SJCRH30 (cell line): ENCODE measurements at regions not wholly inside any gene's neighbourhood (a gene's known extent, or its start where the extent isn't known, plus 50 kb on each side); places are given as distances from the start of the nearest gene placed in this dataset.
"Not testable (repeated sequence)": the region's sequence is repeated elsewhere in the genome, so short reads cannot be mapped to it uniquely, and the experiment has no call there.

Source experiments
- DNase-seq, 2 experiments: peaks; one replicate each; pipeline ENCODE4 v3.0.0-alpha.2; 2015 to 2020
- H3K27ac ChIP-seq: fragments of 250-450 bp; sonication (Bioruptor Pico); 2 replicates; pipeline ENCODE4 v1.5.1; 2020; ENCODE audit warnings: mild to moderate bottlenecking, moderate library complexity
- H3K27me3 ChIP-seq: fragments of 250-450 bp; sonication (Bioruptor Pico); 2 replicates; pipeline ENCODE4 v1.5.1; 2020; ENCODE audit warnings: mild to moderate bottlenecking, moderate library complexity
- H3K36me3 ChIP-seq: fragments of 250-450 bp; sonication (Bioruptor Pico); 2 replicates; pipeline ENCODE4 v1.5.1; 2020; ENCODE audit warnings: mild to moderate bottlenecking, moderate library complexity
- H3K4me1 ChIP-seq: fragments of 250-450 bp; sonication (Bioruptor Pico); 2 replicates; pipeline ENCODE4 v1.5.1; 2020; ENCODE audit warnings: mild to moderate bottlenecking, moderate library complexity
- H3K4me3 ChIP-seq: fragments of 250-450 bp; sonication (Bioruptor Pico); 2 replicates; pipeline ENCODE4 v1.5.1; 2020; ENCODE audit warnings: mild to moderate bottlenecking, moderate library complexity
- H3K9me3 ChIP-seq: fragments of 250-450 bp; sonication (Bioruptor Pico); replicated peaks from 2 replicates; pipeline ENCODE4 v1.5.1; 2020; ENCODE audit warnings: mild to moderate bottlenecking, moderate library complexity

DNA sequence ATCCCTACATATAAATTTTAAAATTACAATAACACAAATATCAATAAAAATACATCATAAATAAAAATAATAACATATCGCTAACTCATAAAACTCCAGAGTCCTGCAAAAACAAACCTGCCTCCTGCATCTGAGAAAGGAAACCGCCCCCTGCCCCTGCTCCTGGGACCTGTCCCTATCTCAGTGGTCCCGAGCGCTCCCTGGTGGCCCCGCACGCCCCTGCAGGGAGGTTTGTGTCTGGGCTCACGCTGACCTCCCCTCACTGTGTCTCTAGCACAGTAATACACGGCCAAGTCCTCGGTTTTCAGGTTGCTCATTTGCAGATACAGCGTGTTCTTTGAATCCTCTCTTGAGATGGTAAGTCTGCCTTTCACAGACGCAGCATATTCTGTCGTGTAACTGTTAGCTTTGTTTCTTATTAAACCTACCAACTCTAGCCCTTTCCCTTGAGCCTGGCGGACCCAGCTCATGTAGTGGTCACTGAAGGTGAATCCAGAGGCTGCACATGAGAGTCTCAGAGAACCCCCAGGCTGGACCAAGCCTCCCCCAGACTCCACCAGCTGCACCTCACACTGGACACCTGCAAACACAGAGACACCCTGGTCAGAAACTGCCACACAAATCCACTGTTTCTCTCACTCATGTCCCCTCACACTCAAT is 554.1 kb downstream of the GOLGA6L6 start:
- Histone ChIP-seq H3K4me1 (no peaks in the 10 kb centered on the region), H3K27ac (no peak overlapping the region), H3K9me3 (no peaks in the 10 kb centered on the region), H3K27me3 (no peaks in the 10 kb centered on the region), H3K36me3 (no peaks in the 10 kb centered on the region), H3K4me3 (no peak overlapping the region)
- DNase-seq = peak; percentile 57 to 64

DNA sequence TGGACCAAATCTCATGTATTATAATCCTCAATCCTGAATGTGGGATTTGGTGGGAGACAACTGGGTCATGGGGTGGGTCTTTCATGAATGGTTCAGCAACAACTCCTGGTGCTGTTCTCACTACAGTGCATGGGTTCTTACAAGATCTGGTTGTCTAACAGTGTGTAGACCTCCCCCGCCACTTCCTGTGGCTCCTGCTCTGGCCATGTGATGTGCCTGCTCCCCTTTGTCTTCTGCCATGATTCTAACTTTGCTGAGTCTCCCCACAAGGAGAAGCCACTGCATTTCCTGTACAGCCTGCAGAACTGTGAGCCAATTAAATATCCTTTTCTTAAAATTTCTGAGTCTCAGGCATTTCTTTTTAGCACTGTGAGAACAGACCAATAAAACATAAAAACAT is 557.5 kb downstream of the GOLGA6L6 start:
- no peaks in the 10 kb centered on the region for H3K27me3 ChIP-seq
- H3K27ac ChIP-seq = no peak overlapping the region
- no peaks in the 10 kb centered on the region for H3K36me3 ChIP-seq
- no peak for DNase-seq
- no peaks in the 10 kb centered on the region for H3K4me1 ChIP-seq
- no peak overlapping the region for H3K4me3 ChIP-seq
- no peaks in the 10 kb centered on the region for H3K9me3 ChIP-seq

DNA sequence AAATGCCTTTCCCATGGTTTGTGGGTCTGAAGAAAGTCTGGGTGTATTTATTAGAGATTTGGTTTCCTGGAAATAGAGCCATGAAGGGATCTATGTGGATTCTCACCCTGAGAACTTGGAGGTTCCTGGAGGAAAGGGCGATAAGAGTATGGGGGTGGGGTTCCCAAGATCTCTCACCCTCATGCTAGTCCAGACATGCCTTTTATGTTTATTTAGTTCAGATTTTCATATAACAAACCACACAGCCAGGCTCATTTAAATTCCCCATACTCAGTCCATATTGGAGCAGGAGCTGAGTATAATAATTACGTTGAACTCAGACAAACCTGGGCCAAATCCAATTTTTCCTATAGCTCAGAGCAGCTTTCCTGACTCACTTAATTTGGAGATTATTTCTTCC is 566.6 kb downstream of the GOLGA6L6 start:
- H3K9me3 ChIP-seq = no peaks in the 10 kb centered on the region
- DNase-seq = no peak
- H3K27me3 ChIP-seq = no peaks in the 10 kb centered on the region
- H3K4me1 ChIP-seq = no peaks in the 10 kb centered on the region
- H3K27ac ChIP-seq = no peak overlapping the region
- no peak overlapping the region for H3K4me3 ChIP-seq
- no peaks in the 10 kb centered on the region for H3K36me3 ChIP-seq

DNA sequence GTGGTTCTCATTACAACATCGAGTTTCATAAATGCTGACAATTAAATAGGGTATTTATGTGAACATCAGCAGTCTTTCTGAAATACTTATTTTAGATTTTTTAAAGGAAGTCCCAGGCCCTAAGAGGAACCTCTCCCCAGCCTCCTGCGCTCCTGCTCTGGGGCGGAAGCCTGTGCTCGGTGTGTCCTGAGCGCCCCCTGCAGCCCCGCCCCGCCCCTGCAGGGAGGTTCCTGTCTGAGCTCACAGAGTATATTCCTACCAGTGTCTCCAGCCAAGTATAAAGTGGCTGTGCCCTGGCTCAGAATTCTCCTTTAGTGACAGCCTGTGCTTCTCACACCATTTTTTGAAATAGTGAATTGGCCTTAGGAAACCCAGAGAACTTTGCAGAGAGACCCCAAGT is 567.9 kb downstream of the GOLGA6L6 start:
- H3K4me3 ChIP-seq = no peak overlapping the region
- H3K9me3 ChIP-seq = no peaks in the 10 kb centered on the region
- H3K4me1 ChIP-seq = no peaks in the 10 kb centered on the region
- DNase-seq = peak; percentile 25 to 44
- H3K27ac ChIP-seq = no peak overlapping the region
- no peaks in the 10 kb centered on the region for H3K27me3 ChIP-seq
- H3K36me3 ChIP-seq = no peaks in the 10 kb centered on the region

DNA sequence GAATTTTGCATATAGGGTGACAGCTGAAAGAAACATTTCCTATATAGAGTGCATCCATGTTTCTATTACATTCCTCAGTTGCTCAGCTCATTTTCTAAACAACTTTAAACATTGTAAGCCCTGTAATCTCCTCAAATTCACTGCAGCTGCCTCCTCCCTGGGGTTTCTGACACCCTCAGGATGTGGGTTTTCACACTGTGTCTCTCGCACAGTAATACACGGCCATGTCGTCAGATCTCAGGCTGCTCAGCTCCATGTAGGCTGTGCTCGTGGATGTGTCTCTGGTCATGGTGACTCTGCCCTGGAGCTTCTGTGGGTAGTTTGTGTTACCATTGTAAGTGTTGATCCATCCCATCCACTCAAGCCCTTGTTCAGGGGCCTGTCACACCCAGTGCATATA is 569.0 kb downstream of the GOLGA6L6 start:
- not testable (repeated sequence) for H3K27ac ChIP-seq, H3K9me3 ChIP-seq, H3K4me1 ChIP-seq, H3K27me3 ChIP-seq, H3K4me3 ChIP-seq, H3K36me3 ChIP-seq, DNase-seq

DNA sequence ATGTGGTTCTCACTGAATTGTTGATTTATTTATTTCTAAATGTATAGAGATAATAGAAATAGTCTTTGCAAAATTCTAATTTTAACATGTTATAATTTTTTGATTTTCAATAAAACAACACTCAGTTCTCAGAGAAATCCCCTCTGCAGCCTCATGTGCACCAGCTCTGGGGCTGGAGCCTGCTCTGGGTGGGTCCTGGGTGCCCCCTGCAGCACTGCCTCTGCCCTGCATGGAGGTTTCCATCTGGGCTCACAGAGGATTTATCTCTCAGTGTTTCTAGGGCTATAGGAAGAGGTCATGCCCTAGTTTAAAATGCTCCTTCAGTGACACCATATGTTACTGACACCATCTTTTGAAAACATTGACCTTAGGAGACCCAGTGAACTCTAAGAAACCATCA is 576.0 kb downstream of the GOLGA6L6 start:
- not testable (repeated sequence) for DNase-seq, H3K36me3 ChIP-seq, H3K9me3 ChIP-seq, H3K4me3 ChIP-seq, H3K27ac ChIP-seq, H3K4me1 ChIP-seq, H3K27me3 ChIP-seq

DNA sequence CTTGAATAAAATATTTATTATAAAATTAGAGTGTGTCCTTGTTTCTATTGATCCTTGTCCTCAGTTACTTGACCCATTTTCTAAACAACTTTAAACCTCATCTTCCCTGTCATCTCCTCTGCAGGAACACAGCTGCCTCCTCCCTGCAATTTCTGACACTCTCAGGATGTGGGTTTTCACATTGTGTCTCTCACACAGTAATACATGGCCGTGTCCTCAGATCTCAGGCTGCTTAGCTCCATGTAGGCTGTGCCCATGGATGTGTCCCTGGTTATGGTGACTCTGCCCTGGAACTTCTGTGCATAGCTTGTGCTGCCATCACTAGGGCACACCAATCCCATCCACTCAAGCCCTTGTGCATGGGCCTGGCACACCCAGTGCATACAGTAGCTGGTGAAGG is 577.1 kb downstream of the GOLGA6L6 start:
- not testable (repeated sequence) for H3K9me3 ChIP-seq, H3K4me1 ChIP-seq, H3K36me3 ChIP-seq, H3K27ac ChIP-seq, DNase-seq, H3K4me3 ChIP-seq, H3K27me3 ChIP-seq

DNA sequence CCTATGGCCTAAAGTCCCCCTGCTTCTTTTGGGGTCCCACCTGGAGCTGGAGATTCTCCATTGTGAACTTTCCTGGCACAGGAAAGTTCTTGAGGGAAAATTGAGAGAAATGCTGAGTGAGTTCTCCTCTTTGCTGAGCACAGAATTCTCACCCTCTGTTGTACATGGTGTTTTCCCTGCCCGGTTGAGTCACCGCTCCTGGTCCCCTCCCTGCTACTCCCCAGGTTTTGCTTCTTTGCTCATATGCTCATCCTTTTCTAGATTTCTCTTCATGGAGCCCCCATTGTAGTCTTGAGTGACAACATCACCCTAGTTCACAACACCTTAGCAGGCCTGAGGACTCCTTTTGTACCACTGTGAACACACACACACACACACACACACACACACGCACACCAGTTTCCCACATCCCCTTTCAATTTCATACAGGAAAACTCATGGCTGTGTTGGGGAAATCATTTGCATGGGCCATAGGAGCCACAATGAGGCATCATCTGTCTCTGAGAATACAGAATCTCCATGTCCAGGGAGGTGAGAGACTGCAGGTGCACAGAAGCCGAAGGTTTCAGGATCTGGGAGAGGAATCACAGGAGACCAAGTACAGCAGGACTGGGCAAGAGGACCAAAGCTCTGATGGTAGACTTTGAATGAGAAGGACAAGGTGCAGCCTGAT is 585.3 kb downstream of the GOLGA6L6 start:
- Histone ChIP-seq H3K36me3 (no peaks in the 10 kb centered on the region), H3K9me3 (no peaks in the 10 kb centered on the region), H3K4me1 (no peaks in the 10 kb centered on the region), H3K27ac (no peak overlapping the region), H3K27me3 (no peaks in the 10 kb centered on the region), H3K4me3 (no peak overlapping the region)
- no peak for DNase-seq

DNA sequence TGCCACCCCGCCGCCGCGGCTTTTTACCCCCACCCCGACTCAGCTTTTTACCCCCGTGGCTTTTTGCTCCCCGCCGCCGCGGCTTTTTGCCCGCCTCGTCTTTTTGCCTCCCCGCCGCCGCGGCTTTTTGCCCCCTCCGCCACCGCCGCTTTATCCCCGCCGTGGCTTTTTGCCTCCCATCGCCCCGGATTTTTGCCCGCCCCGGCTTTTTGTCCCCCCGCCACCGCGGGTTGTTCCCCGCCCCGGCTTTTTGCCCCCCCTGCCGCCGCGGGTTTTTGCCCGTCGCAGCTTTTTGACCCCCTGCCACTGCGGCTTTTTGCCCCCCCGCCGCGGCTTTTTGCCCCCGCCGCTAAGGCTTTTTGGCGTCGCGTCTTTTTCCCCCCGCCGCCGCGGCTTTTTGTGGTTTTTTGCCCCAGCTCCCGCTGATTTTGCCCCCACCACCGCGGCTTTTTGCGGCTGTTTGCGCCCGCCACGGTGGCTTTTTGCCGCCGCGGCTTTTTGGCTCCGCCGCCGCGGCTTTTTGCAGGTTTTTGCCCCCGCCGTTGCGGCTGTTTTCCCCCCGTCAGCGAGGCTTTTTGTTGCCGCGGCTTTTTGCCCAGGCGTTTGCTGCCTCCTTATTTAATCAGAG is 597.2 kb downstream of the GOLGA6L6 start:
- Histone ChIP-seq H3K9me3 (no peaks in the 10 kb centered on the region), H3K4me3 (no peak overlapping the region), H3K27ac (no peak overlapping the region), H3K27me3 (no peaks in the 10 kb centered on the region), H3K36me3 (no peaks in the 10 kb centered on the region), H3K4me1 (no peaks in the 10 kb centered on the region)
- DNase-seq = no peak

DNA sequence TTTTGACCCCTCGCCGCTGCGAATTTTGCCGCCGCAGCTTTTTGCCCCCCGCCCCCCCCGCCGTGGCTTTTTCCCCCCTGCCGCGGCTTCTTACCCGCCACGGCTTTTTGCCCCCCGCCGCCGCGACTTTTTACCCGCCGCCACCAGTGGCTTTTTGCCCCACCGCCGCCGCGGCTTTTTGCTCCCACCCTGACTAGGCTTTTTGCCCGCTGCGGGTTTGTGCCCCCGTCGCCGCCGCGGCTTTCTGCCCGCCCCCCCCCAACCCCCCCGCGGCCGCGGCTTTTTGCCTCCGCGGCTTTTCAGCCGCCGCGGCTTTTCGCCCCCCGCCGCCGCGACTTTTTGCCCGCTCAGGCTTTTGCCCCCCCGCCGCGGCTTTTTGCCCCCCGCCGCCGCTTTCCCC is 598.1 kb downstream of the GOLGA6L6 start:
- DNase-seq = no peak
- no peak overlapping the region for H3K4me3 ChIP-seq

DNA sequence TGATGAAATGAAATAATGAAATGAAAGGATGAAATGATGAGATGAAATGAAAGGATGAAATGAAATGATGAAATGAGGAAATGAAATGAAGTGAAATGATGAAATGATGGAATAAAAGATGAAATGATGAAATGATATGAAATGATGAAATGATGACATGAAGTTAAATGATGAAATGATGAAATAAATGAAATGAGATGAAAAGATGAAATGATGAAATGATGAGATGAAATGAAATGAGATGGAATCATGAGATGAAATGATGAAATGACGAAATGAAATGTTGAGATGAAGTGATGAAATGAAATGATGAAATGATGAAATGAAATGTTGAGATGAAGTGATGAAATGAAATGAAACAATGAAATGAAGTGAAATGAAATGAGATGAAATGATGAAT is 638.3 kb downstream of the GOLGA6L6 start:
- not testable (repeated sequence) for H3K9me3 ChIP-seq, H3K36me3 ChIP-seq, H3K27me3 ChIP-seq, H3K4me3 ChIP-seq, H3K4me1 ChIP-seq, H3K27ac ChIP-seq, DNase-seq

More for the DNA sequence above, 598.1 kb downstream of the GOLGA6L6 start:
- Histone ChIP-seq H3K36me3 (no peaks in the 10 kb centered on the region), H3K4me1 (no peaks in the 10 kb centered on the region), H3K9me3 (no peaks in the 10 kb centered on the region), H3K27ac (no peak overlapping the region), H3K27me3 (no peaks in the 10 kb centered on the region)

DNA sequence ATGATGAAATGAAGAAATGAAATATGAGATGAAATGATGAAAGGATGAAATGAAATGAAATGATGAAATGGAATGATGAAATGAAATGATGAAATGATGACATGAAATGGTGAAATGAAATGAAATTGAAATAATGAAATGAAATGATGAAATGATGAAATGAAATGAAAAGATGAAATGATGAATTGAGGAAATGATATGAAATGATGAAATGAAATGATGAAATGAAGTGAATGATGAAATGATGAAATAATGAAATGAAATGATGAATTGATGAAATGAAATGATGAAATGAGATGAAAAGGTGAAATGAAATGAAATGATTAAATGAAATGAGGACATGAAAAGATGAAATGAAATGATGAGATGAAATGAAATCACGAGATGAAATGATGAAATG is 639.2 kb downstream of the GOLGA6L6 start:
- not testable (repeated sequence) for H3K9me3 ChIP-seq, H3K4me3 ChIP-seq, H3K36me3 ChIP-seq, H3K4me1 ChIP-seq, H3K27ac ChIP-seq, H3K27me3 ChIP-seq, DNase-seq

DNA sequence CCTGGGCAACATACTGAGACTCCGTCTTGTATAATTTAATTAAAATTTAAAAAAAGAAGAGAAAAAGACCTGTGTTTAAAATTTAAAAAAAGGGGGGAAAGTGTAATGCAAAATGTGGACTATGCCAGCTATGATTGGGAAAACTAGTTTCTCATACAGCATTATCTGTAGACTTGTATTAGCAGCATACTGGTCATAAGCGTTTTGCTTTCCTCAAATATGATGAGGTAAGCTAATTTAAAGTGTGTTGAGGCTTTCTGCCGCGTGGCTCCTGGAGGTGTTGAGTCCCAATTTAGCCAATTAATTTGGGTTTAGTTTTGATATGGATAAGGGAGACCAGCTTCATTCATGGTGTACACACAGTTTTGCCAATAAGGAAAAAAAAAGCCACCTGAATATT is 640.2 kb downstream of the GOLGA6L6 start:
- H3K27me3 ChIP-seq, H3K27ac ChIP-seq, DNase-seq, H3K4me3 ChIP-seq, H3K4me1 ChIP-seq, H3K9me3 ChIP-seq, H3K36me3 ChIP-seq: not testable (repeated sequence)

DNA sequence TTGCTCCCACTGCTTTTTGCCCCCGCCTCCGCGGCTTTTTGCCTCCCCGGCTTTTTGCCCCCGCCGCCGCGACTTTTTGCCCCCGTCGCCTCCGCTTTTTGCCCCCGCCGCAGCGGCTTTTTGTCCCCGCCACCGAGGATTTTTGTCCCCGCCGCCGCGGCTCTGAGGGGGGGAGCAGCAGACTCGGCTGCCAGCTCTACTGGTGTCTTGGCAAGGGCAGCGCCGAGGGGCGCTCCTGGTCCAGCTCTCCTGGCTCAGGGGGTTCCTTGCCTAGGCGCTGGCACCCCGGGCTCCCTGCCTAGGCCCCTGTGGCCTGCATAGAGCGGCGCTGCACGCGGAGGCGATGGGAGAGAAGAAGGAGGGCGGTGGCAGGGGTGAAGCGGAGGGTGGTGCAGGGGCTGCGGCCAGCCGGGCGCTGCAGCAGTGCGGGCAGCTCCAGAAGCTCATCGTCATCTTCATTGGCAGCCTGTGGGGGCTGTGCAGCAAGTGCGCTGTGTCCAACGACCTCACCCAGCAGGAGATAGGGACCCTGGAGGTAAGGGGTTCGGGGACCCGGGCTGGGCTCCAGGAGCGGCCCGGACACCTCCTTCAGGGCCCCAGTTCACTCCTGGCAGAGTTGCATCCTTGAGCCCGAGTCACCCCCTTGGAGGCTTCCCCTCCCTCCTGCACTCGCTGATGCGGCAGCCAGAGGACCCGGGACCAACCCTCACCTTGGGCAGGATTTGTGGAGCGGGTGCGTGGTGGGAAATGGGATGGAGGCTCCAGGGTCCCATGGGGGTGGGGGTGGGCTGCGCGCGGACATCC is 642.4 kb downstream of the GOLGA6L6 start:
- DNase-seq = no peak
- no peaks in the 10 kb centered on the region for H3K36me3 ChIP-seq
- no peaks in the 10 kb centered on the region for H3K9me3 ChIP-seq
- no peaks in the 10 kb centered on the region for H3K27me3 ChIP-seq
- H3K4me3 ChIP-seq = no peak overlapping the region
- no peak overlapping the region for H3K27ac ChIP-seq
- no peaks in the 10 kb centered on the region for H3K4me1 ChIP-seq

DNA sequence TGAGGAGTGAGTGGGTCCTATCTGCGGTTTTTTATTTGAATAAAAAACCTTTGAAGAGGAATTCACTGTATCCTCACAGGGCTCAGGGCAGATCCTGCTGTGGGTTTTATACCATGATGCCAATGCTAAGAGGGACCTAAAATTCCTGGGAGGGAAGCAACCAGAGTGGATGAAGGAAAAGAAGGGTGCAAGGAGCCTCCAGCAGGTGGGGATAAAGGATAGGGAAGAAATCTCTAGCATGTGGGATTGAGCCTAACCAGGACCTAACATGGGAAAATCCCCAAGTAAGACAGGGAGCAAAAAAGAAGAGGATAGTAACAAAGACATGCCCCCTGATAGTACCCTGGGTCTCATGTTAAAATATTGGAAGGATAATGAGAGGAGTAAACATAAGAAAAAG is 652.8 kb downstream of the GOLGA6L6 start:
- not testable (repeated sequence) for H3K4me1 ChIP-seq, H3K36me3 ChIP-seq, H3K9me3 ChIP-seq, H3K27ac ChIP-seq, H3K27me3 ChIP-seq, H3K4me3 ChIP-seq
- peak in 1 of 2 experiments; percentile 1 for DNase-seq
